Esophagus squamous epithelium (tissue), 5 donors: ENCODE measurements at regions not wholly inside any gene's neighbourhood (a gene's known extent, or its start where the extent isn't known, plus 50 kb on each side); places are given as distances from the start of the nearest gene placed in this dataset.

Experiments
- DNase-seq: peaks from one replicate; lab custom pipeline; 2025; lab: John Stamatoyannopoulos, UW
- H3K27ac ChIP-seq, 4 donors: fragments of 200-600 bp; sonication (generic); one replicate each; pipeline ENCODE4 v1.5.1; 2016 to 2019; ENCODE audit warnings: mild to moderate bottlenecking in 1 of 4
- H3K27me3 ChIP-seq, 4 donors: fragments of 200-600 bp; sonication (generic); 1 replicate in 3 of 4; 2 replicates in 1 of 4; pipeline versions ENCODE4 v1.5.1 to v1.6.0; 2017 to 2021; ENCODE audit warnings: antibody characterized with exemption in 1 of 4
- H3K36me3 ChIP-seq, 3 donors: fragments of 200-600 bp; sonication (generic); one replicate each; pipeline ENCODE4 v1.5.1; 2016 to 2019
- H3K4me1 ChIP-seq, 3 donors: fragments of 200-600 bp; sonication (generic); one replicate each; pipeline ENCODE4 v1.5.1; 2017 to 2019
- H3K4me3 ChIP-seq, 4 donors: fragments of 200-600 bp; sonication (generic); 1 replicate in 3 of 4; 2 replicates in 1 of 4; pipeline ENCODE4 v1.5.1; 2016 to 2019; ENCODE audit warnings: mild to moderate bottlenecking in 2 of 4, moderate library complexity in 1 of 4
- H3K9me3 ChIP-seq, 3 donors: fragments of 200-600 bp; sonication (generic); one replicate each; pipeline ENCODE4 v1.5.1; 2016 to 2019
- POLR2A ChIP-seq, 4 donors: fragments of 450-650 bp; IDR thresholded peaks; one replicate each; pipeline ENCODE4 v1.6.1; 2017; ENCODE audit warnings: antibody characterized with exemption in 4 of 4, mild to moderate bottlenecking in 4 of 4, moderate library complexity in 3 of 4
- WGBS, 2 donors: methylation state at CpG; one replicate each; pipeline ENCODE4 v1.1.5; 2018; 5-methylcytosine and 5-hydroxymethylcytosine counted together
- intact Hi-C: fragments of 100-400 bp; cut with DNase I; formaldehyde crosslinking; loops from one replicate; pipeline ENCODE4 v1.15.0; 2022
- TF ChIP-seq, protein P1 (sequence below), 6 experiments: fragments of 450-650 bp in 4 of 6; fragments of 200-600 bp in 2 of 6; sonication (generic) in 2 of 6; IDR thresholded peaks; one replicate each; pipeline ENCODE4 v1.5.1; 2016 to 2019; ENCODE audit warnings: antibody characterized with exemption in 6 of 6, mild to moderate bottlenecking in 4 of 6, moderate library complexity in 4 of 6
- donor health status: DM: yes; HTN: yes; CAD: no.

DNA sequence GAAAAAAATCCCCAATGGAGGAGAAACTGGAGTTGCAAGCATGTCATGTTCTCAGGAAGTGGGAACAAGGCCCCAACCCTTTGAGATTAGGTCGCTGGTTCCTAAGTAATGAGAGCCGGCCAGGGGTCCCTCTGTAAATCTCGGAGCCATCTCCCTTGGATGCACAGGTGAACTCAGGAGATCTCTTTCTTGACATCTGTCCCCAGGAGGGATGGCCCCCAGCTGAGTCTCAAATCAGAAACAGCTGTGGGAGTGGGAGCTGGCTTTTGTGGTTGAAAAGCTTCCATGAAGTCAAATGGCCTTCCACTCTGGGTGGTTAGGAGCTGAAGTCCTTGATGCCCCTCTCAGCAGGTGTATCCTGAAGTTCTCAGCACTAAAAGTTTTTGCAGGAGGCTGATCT is 257.1 kb downstream of the BMP7 start:
- no peak for DNase-seq
- intact Hi-C loops = no loop called here
- Histone ChIP-seq H3K27me3 (peaks cover 0 to 52% (median 0%) of the 10 kb centered on the region in 4 donors), H3K4me3 (no peak overlapping the region), H3K4me1 (peaks cover 0 to 14% (median 4%) of the 10 kb centered on the region in 3 donors), H3K36me3 (no peaks in the 10 kb centered on the region), H3K9me3 (no peaks in the 10 kb centered on the region), H3K27ac (no peak overlapping the region)
- WGBS, 2 donors = 89% methylated on average over 2 of the region's 3 CpGs; no CpG with 5 or more reads in 1 of the 2 donors
- TF ChIP-seq, protein P1, sequence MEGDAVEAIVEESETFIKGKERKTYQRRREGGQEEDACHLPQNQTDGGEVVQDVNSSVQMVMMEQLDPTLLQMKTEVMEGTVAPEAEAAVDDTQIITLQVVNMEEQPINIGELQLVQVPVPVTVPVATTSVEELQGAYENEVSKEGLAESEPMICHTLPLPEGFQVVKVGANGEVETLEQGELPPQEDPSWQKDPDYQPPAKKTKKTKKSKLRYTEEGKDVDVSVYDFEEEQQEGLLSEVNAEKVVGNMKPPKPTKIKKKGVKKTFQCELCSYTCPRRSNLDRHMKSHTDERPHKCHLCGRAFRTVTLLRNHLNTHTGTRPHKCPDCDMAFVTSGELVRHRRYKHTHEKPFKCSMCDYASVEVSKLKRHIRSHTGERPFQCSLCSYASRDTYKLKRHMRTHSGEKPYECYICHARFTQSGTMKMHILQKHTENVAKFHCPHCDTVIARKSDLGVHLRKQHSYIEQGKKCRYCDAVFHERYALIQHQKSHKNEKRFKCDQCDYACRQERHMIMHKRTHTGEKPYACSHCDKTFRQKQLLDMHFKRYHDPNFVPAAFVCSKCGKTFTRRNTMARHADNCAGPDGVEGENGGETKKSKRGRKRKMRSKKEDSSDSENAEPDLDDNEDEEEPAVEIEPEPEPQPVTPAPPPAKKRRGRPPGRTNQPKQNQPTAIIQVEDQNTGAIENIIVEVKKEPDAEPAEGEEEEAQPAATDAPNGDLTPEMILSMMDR (IDR thresholded peaks at IDR 0.05) = no peak
- no peak for TF ChIP-seq POLR2A (IDR thresholded peaks at IDR 0.05)

DNA sequence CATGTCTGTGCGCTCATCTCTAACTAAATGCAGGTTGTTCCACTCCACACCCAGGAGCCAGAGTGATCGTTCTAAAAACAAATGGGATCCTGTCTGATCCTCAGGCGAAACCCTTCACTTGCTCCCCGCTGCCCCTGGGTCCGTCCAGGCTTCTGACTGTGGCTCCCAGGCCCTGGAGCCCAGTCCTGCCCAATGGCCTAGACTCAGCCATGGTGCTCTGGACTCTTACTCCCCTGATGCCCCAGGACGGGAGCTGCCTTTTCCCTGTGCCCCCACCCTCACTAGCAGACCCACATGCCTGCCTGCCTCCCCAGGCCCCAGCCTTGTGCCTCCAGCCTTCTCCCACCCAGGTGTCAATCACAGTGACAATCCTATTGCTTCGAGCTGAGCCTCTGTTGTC is 256.7 kb downstream of the BMP7 start:
- Histone ChIP-seq H3K27me3 (peaks cover 0 to 48% (median 0%) of the 10 kb centered on the region in 4 donors), H3K4me3 (no peak overlapping the region), H3K36me3 (no peaks in the 10 kb centered on the region), H3K27ac (no peak overlapping the region), H3K9me3 (no peaks in the 10 kb centered on the region), H3K4me1 (peaks cover 0 to 14% (median 4%) of the 10 kb centered on the region in 3 donors)
- intact Hi-C loops = no loop called here
- 53 to 85% methylated on average over 3 to 6 of the region's 7 CpGs for WGBS, 2 donors
- no peak for DNase-seq
- TF ChIP-seq POLR2A (IDR thresholded peaks at IDR 0.05) = no peak
- TF ChIP-seq, protein P1 (IDR thresholded peaks at IDR 0.05) = no peak

DNA sequence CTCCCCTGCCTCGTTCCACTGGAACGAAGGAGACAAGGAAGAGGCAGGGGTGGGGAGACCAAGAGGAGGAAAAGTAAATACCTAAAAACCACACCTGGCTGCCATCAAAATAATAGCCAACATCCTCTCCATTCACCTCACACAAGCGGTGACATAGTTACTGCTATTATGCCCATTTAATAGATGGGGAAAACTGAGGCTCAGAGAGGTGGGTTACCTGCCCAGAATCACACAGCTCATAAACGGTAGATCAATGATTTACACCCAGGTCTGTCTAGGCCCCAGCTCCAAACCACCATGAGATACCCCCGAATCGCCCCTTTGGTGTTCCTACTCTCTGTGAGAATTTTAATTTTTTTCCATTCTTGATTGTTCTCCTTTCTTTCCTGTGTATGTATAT is 253.8 kb downstream of the BMP7 start:
- Histone ChIP-seq H3K27me3 (peaks cover 0 to 30% (median 0%) of the 10 kb centered on the region in 4 donors), H3K36me3 (no peaks in the 10 kb centered on the region), H3K4me1 (peaks cover 0 to 14% (median 4%) of the 10 kb centered on the region in 3 donors), H3K4me3 (no peak overlapping the region), H3K9me3 (no peaks in the 10 kb centered on the region), H3K27ac (no peak overlapping the region)
- TF ChIP-seq, protein P1 (IDR thresholded peaks at IDR 0.05) = no peak
- no peak for TF ChIP-seq POLR2A (IDR thresholded peaks at IDR 0.05)
- DNase-seq = no peak
- 83 to 90% methylated on average over 4 to 6 of the region's 6 CpGs for WGBS, 2 donors
- intact Hi-C loops = no loop called here

DNA sequence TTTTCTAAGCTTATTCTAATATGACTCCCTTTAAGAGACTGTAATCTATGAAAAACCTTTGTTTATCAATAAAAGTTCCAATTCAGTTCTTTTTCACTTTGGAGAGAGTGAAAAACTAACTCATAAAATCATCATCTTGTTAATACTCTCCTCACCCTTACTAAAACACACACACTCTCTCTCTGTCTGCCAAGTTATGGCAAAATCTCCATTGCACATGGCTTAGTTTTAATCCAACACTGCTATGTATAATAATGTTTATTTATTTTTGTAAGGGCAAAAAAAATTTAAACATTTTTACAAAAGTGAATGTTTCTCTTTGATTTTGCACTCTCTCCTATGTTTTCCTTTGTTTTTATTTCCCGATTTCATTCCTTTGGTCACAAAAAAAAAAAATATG is 253.2 kb downstream of the BMP7 start:
- Histone ChIP-seq H3K27me3 (peaks cover 0 to 32% (median 0%) of the 10 kb centered on the region in 4 donors), H3K27ac (no peak overlapping the region), H3K4me1 (peaks cover 0 to 14% (median 4%) of the 10 kb centered on the region in 3 donors), H3K4me3 (no peak overlapping the region), H3K9me3 (no peaks in the 10 kb centered on the region), H3K36me3 (no peaks in the 10 kb centered on the region)
- no peak for TF ChIP-seq POLR2A (IDR thresholded peaks at IDR 0.05)
- TF ChIP-seq, protein P1 (IDR thresholded peaks at IDR 0.05) = no peak
- WGBS, 2 donors = 24 to 44% methylated on average over 1 of the region's 1 CpG
- intact Hi-C loops = no loop called here
- DNase-seq = no peak

DNA sequence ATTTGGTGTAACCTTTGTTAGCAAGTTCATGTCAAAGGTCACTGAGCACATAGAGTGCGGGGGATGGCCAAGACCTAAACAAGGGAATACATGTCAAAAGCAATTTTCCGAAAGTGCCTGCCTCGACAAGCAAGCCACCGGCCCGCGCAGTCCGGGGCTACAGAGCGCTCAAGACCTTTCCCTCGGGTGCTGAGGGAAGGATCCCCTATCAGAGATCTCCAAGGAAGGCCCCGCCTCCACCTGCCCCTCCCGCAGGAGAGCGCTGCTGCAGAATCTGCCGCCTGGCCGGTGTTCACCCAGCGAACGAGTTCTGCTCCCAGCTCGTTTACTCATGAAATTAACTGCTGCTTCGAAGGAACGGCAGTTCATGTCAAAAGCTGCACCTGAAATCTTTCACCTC is 252.7 kb downstream of the BMP7 start:
- intact Hi-C loops = no loop called here
- H3K27me3 ChIP-seq = peaks cover 0 to 37% (median 0%) of the 10 kb centered on the region in 4 donors
- TF ChIP-seq POLR2A (IDR thresholded peaks at IDR 0.05) = no peak
- TF ChIP-seq, protein P1 (IDR thresholded peaks at IDR 0.05) = no peak
- H3K27ac ChIP-seq = no peak overlapping the region
- no peaks in the 10 kb centered on the region for H3K9me3 ChIP-seq
- H3K4me1 ChIP-seq = peaks cover 0 to 14% (median 4%) of the 10 kb centered on the region in 3 donors
- H3K36me3 ChIP-seq = no peaks in the 10 kb centered on the region
- no peak for DNase-seq
- 7 to 9% methylated on average over 11 to 18 of the region's 19 CpGs for WGBS, 2 donors
- peak overlapping the region in 1 of 4 donors; percentile 8 for H3K4me3 ChIP-seq
